ENCODE measurements at regions not wholly inside any gene's neighbourhood (a gene's known extent, or its start where the extent isn't known, plus 50 kb on each side); places are given as distances from the start of the nearest gene placed in this dataset.
A peak's percentile ranks its signal among the peaks of the same experiment; 100 is the strongest.

DNA sequence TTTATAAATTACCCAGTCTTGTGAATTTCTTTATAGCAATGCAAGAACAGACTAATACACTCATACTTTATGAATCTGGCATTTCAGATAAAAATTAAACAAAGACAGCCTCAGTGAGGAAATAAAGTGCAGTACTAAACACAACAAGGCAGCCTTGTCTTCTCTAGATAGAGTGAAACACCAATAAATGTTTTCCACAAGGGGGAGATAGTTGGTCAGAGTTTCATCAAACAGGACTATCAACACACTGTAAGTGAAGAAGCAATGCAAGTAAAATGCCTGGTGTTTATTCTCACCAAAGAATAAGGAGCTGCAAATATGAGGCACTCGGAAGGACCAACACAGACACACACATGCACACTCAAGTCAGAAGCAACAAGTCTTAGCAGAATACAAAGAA is 62.8 kb downstream of the FAM9B start:
- peak; percentile 66 for DNase-seq (ENCODE audit: low spot score)

DNA sequence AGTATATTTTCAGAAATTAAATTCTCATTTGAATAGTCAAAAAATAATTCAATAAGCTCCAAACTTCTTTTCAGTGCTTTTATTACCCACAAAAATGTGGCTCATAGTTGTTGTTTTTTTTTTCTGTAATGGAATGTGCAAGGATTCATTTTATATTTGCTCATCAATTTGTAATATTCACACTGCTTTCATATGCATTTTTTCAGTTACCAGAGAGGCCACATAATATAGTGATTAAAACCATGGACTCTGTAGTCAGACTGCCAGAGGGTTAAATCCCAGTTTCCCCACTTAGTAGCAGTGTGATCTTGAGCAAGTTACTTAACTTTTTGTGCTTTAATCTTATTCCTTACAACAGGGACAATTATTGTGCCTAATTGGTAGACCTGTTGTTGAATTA is 64.5 kb downstream of the FAM9B start:
- no peak for DNase-seq (ENCODE audit: low spot score)

DNA sequence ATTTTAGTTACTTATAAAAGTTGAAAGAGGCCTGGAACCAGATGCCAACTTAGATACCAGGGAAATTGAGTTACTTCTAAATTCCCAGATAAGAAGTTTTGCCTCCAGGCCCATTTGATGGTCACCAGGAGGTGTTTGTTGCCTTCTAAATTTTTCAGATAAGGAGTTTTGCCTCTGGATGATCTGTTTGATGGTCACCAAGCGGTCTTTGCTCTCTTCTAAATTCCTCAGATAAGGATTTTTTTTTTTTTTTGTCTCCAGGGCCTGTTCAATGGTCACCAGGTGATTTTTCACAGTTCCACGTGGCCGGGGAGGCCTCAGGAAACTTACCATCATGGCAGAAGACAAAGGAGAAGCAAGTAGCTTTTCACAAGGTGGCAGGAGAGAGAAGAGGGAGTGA is 66.5 kb downstream of the FAM9B start:
- DNase-seq (ENCODE audit: low spot score): no peak

DNA sequence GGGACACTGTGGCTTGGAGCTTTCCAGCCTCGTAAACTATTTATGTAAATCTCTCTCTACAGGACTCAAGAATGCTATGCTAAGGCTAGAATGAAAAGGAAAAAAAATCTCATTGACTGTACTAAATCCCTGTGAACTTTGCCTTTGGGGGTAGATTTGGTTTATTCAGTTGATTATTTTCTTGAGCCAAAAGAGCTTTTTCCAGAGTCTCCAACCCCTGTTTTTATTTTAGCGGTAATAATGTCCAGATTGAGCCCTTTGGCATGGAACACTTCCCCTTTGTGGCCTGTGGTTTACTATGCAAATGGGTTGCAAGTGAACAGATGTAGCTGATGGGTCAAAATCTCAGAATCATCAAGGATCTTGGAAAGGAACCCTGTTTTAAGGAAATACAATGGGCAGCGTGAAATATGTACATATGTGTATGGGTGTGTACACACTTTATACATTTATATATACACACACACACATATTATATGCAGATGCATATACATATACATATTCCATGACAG is 72.9 kb downstream of the FAM9B start:
- DNase-seq (ENCODE audit: low spot score): no peak

DNA sequence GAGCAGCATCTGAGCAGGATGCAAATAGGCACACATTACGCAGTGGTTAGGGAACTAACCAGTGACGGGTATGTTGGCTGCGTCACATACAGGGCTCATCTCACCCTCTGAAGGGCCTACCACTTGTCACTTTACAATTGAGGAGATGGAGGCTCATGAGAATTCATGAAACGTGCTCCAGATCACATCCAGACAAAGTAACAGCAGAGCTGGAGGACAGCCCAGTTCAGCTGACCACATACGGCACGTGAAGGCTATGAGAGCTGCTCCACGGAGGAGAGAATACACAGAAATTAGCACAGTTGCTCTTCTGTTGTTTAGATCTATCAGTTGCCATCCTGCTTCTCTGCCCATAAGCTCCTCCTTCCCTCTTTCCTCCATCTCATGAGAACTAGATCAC is 78.4 kb downstream of the FAM9B start:
- DNase-seq (ENCODE audit: low spot score): no peak

DNA sequence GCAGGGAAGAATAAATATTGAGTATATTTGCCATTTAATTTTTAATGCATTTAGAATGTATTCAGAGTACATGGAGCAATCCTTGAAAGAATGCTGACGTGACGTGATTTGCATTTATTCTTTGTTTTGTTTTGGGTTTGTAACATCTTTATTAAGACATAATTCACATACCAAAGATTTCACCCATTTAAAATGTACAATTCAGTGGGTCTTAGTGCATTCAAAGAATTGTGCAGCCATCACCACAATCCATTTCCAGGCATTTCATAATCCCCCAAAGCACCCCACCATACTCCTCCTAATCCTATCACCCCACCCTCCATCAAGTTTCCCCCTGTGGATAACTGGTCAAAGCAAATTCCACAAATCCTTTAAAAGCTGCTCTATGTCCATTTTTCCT is 87.4 kb downstream of the FAM9B start:
- no peak for DNase-seq (ENCODE audit: low spot score)

DNA sequence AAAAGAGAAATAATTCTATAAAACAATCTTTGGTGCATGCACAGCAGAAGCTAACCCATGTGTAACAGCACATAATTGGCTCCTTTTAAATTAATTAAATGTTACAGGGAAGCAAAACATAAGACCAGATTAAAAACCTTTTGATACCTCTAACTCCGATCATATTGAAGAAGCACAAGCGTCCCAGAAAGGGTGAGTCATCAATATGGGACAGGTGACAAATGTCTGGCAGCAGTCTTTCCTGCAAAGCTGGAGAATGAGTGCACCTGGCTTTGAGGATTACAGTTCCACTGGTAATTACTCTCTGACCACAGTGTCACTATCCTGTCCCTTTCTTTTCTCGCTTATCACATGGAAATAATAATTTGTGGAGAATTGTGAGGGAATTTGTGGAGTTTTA is 94.6 kb downstream of the FAM9B start:
- DNase-seq (ENCODE audit: low spot score): no peak

DNA sequence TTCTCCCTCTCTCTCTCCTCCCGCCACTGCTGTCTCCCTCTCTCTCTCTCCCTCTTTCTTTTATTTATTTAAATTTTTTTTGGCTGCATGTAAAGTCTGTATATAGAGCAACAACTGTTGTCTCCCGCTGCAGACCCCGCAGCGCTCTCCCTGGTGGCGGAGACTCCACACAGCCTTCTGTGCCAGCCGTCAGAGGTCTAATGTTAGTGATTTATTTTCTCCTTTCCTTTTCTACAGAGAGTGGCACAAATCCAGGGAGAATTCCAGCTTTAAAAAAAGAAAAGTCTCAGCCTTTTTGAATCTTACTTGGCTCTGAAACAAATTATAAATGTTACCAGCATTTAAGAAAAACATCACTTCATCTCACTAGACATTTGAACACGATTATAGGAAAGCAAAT is 106.2 kb downstream of the FAM9B start:
- DNase-seq (ENCODE audit: low spot score): no peak

DNA sequence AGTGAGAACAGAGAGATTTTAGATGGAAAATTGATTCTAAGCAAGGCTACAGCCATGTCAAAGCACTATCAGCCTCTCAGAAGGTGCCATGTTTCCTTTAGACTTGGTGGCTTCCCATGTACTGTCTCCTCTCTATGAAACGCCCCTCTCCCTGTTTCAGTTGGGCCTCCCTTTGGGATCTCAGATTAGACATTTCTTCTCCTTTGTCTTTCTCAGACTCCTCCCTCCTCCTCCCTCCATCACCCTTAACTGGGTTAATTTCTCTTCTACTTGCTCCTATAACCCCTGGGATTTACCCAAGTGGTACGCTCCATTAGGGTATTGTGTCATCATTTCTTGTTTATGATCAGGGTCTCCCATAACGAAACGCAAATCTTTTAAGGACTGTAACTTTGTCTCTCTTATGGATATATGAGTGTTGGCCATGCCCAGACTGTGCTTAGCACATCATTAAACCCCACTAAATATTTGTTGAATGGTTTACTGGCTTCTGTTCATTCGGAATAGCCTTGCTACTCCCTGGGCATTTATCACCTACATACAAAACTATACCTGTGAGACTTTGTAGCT is 106.8 kb downstream of the FAM9B start:
- no peak for DNase-seq (ENCODE audit: low spot score)

DNA sequence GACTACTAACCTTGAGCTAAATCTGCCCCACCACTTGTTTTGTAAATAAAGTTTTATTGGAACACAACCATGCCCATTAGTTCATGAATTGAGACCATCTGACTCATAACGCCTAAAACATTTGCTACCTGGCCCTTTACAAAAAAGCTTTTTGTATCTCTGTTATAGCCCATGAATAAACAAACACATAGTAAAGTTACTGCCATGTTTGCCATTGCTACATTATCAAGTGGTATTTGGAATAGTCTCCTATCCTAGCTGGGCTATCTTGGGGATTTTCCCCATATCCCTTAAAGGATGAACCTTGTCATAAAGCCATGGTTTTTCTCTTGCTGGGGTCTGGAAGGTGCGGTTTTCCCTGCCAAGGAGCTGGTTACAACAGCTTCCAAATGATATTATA is 112.3 kb downstream of the FAM9B start:
- no peak for DNase-seq (ENCODE audit: low spot score)

DNA sequence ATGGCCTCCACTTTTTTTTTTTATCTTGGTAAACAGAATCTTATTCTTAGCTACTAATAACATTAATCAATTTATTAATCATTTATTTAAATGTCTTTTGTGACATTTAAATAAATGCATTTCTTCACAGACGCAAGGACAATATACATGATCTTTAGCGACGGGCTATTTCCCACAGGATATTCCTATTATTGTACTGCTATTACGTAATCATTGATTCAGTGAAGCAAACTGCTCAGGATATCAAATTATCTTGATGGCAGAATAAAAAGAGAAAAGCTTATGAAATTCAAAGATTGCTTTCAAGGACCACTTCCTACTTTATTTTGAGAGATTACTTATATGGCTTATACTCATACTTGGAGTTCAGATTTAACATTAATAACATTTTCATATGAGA is 114.1 kb downstream of the FAM9B start:
- no peak for DNase-seq (ENCODE audit: low spot score)

DNA sequence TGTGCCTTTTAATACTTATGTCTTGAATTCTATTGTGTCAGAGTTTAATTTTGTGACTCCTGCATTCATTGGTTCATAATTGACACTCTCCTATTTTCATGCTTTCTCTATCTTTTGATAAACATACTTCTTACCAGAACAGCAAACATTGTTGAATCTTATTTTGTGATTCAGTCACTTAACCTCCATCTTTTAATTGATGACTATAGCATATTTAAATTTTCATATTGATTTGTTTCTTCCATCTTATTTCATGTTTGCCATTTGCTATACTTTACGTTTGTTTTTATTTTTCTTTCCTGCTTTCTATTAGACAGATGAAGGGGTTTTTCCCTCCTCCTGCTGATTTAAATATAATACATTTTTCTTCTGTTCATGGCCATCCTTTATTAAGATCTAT is 115.5 kb upstream of the FAM9A start:
- no peak for DNase-seq (ENCODE audit: low spot score)

DNA sequence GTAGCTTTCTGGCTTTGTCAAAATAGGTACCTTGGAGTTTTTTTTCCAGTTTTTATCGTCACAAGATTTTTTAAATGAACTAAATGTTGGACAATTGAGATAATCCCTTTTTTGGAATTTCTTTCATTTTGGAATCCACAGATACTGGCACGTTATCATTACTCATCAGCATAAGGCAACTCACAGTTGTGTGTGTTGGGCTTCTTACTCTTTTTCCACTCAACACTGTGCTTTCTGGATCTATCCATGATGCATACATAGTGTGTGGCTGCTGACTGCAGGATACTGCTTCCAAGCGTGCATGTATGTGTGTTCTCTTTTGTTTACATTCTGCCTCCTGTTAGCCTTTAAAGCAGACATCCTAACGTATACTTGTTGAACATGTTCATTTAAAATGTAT is 113.5 kb upstream of the FAM9A start:
- DNase-seq (ENCODE audit: low spot score): no peak

DNA sequence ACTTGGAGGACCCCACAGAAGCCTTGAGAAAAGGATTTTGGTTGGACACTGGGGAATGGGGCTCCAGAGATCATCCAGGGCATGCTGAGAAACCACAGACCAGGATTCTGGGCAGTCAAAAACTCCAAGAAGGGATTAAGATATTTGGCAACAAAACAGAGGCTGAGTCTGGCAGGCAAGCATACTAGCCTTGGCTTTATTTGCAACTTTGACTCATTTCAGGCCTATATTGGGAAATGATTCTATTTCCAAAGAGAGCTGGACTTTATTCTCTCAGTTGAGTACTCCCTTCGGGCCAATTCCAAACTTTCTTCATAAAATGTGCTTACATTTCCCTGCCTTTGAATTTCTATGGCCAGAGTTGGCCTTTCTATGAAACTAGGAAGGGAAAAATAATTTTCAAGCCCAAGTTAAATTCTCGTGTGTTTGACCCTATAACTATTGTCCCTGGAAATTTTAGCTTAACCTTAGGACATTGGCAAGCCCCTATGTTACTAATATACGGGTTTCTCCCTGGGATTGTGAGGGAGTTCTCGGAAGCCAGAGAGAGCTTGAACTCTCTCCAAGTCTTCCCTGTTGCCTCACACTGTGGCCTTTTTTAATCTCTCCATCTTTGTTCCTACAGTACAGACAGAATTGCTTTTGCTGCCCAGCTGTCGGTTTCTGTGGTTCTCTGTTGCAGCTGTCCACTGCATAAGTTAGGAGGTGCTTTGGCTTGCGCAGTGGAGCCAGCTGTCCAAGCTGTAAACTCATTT is 112.6 kb upstream of the FAM9A start:
- DNase-seq (ENCODE audit: low spot score): no peak

DNA sequence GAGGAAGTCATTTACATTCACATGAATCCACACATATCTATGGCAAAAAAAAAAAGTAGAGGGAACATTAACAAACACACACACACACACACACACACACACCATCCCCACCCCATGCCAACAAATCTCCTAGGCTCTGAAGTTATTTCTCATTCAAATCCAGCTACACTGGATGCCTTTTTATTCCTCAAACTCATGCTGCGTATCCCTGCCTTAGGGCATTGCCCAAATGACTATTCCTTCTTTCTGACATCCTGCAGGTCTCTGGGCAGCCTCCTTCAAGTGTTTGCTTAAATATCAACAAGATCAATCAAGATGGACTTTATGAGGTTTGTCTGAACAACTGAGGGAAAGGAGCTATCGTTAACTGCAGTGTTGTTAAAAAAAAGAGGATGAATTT is 106.5 kb upstream of the FAM9A start:
- DNase-seq (ENCODE audit: low spot score): no peak

DNA sequence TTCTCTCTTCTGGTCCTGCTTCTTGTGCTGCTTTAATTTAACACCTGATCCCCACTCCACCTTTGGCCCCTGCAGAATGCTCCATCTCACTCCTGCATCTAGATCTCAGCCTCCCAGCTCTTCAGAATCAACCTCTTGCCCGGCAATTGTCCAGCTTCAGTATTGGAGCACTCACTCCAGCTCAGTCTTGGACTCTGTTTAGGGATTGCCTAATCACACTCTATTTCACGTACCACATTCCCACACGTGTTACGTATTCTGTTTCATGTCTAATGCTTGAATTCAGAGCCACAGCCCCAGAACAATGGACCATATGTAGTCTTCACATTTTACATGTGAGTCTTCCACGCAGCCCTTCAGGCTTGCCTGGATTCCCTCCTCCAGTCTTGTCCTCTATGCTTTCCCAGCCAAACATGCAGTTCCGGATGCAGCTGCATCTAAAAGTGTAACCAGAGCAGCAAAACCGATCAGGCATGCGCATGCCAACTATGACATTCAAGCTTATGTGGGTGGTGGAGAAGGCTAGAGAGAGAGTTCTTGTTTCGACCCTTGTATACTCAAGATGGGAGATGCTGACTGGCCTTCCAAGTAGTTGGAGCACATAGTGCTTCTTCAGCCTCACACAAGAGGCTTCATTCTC is 105.2 kb upstream of the FAM9A start:
- DNase-seq (ENCODE audit: low spot score): no peak

DNA sequence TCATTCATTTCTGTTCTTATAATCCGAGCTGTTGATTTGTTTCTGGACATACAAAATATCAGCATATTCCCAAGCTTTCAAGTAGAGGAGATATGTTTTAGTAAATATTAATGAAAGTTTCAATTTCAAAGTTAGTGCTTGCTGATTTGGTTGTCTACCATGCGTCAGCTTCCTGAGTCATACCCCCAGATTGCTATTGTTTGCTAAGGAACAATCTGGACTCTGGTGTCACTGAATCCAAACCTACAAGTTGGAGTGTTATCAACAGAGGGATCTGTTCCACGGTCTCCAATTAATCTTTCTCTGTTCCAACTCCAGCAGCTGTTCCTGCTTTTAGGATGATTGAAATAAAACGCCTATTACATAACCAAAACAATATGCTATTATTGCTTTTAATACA is 96.1 kb upstream of the FAM9A start:
- no peak for DNase-seq (ENCODE audit: low spot score)

DNA sequence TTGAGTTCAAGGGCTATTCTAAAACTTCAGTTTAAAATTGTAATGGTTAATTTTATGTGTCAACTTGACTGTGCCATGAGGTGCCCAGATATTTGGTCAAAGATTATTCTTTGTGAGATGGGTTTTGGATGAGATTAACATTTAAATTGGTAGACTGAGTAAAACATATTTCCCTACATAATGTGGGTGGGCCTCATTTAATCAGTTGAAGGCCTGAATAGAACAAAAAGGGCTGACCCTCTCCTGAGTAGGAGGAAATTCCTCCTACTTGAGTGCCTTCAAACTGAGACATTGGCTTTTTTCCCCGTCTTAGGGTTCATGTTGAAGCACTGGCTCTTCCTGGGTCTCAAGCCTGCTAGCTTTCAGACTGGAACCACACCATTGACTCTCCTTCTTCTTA is 89.6 kb upstream of the FAM9A start:
- no peak for DNase-seq (ENCODE audit: low spot score)

DNA sequence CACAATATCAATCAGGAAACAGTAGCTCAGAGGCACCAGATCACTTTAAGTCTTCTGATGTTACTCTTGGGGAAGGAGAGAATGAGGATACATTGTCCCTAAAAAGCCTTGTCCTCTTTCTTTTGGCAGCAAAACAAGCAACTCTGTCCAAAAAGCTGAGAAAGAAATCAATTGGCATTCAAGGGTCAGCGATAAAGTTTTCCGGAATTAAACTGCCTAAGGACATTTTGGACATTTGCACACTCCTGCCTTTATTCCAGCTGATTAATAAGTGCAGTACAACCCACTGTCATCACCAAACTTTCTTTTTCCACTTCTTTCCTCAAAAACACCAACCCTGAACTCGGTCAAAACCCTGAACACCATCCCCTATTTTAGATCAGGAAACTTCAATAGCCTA is 85.8 kb upstream of the FAM9A start:
- DNase-seq (ENCODE audit: low spot score): no peak

DNA sequence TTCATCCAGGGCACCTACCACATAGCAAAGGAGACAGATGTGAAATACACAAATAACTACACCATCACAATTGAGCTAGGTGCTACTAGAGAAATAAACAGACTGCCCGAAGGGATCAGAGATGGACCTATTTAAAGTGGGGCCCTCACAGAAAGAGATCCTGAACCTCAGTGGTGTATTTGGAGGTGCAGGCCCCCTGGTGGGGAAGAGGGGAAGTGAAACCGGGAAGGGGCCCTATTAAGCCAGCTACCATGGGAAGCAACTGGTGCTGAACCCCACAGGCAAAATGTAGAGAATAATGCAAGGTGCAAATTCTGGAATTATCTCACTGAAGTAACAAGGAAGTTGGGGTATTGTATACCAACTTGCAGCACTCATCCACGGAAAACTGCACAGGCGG is 78.6 kb upstream of the FAM9A start:
- DNase-seq (ENCODE audit: low spot score): peak; percentile 30

DNA sequence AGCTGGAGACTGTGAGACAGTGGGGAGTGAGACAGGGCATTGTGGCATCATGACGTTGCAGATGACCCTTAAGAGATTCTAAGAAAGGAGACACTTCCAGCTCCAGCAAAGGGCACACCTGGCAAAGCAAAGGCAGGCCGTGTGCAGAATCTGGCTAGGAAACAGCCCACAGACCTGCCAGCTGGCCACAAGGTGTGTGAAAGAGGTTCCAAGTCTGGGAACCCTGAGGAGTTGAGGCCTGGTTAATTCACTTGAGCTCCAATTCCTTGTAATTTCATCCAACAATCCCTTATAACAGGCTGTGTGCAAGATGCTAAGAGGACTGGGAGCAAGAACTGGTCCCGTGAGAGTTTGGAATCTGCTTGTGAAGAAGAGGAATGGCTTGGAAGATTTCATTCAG is 72.8 kb upstream of the FAM9A start:
- no peak for DNase-seq (ENCODE audit: low spot score)

DNA sequence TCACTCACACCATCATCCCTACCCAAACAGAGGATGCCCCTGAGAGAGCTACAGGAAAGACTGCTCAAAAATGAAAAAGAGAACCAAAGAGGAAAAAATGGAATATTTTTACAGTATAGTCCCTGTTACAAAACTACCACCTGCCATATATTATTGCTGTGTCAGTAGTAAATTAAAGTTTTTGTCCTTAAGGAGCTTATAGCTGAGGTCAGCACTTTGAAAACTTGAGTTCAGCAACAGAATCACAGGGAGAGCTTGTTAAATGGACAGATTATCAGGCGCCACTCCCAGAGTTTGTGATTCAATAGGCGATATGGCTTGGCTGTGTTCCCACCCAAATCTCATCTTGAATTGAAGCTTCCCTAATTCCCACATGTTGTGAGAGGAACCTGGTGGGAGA is 71.9 kb upstream of the FAM9A start:
- no peak for DNase-seq (ENCODE audit: low spot score)

DNA sequence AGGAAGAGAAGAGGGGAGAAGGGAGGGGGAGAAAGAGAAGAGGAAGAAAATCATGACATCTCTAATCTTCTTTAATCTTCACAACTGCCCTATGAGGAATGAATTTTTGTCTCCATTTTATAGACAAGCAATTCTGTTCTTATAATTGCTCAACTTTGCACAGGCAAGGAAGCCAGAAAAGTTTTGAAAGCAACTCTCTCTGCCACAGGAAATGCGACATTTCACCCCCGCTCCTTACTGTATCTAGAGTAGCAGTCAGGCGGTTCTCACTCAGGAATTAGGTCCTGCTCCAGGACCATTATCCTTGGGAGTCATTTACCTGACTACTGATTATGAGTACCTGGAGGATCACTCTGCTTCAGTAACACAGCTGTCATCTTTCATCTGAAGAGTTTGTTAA is 69.2 kb upstream of the FAM9A start:
- no peak for DNase-seq (ENCODE audit: low spot score)

DNA sequence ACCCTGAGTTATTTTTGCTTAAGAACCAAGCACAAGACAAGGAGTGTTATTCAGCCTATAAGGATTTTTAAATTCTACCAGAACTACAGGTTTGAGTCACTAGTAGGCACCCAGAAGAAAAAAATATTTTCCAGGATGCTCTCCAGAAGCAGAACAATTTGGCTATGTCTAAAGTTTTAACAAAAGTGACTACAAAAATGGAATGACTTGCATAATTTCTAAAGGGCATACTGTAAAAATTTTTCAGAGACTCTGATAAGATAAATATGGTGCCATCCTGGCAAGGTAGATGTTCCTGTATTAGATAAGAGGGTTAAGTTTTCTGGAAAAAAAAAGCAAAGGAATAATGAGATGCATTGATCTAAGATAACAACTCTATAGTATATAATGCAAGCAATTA is 68.6 kb upstream of the FAM9A start:
- no peak for DNase-seq (ENCODE audit: low spot score)

Measured in kidney tubule cell (primary cell).